ENCODE measurements at regions not wholly inside any gene's neighbourhood (a gene's known extent, or its start where the extent isn't known, plus 50 kb on each side); places are given as distances from the start of the nearest gene placed in this dataset.

DNA sequence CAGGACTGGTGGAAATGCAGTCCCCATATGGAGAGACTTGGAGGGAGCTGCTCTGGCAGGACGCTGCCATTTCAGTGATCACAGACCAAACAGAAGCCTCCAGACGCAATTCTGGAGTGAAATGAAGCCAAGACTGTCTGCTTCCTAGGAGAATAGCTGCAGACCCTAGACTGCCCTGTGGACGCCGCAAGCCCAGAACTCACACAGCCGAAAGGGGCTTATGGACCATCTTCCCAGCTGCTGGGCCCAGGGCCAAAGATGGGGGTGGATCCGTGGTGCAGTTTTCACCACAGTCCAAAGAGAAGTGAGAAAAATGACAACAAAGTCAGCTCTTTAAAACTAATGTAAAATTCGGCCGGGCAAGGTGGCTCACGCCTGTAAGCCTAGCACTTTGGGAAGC, 165.7 kb downstream of the CBLN1 start:
- Histone ChIP-seq H4K20me1 (ENCODE audit: control insufficient read depth, extremely low read depth, insufficient read depth, low read length) (no peaks in the 10 kb centered on the region), H3K27ac (ENCODE audit: insufficient read depth, low read length) (no peak overlapping the region), H3K9me3 (ENCODE audit: control insufficient read depth, insufficient read depth, low read depth, low read length) (no peaks in the 10 kb centered on the region), H3K27me3 (ENCODE audit: control insufficient read depth, insufficient read depth, low read length) (no peaks in the 10 kb centered on the region), H3K9ac (ENCODE audit: insufficient read depth, low read length) (no peak overlapping the region), H3K36me3 (ENCODE audit: control insufficient read depth, insufficient read depth, low read length) (no peaks in the 10 kb centered on the region), H3K4me1 (ENCODE audit: control insufficient read depth, extremely low read depth, insufficient read depth, low read length) (no peaks in the 10 kb centered on the region), H3K4me3 (replicated peaks in 1 of 4; ENCODE audit: control extremely low read depth in 1 of 4, insufficient read depth in 1 of 4, low read depth in 3 of 4, low read length in 4 of 4) (no peak overlapping the region), H3K79me2 (ENCODE audit: control insufficient read depth, insufficient read depth, low read length) (no peaks in the 10 kb centered on the region), H3K4me2 (ENCODE audit: extremely low read depth, insufficient read depth, low read length) (no peak overlapping the region), H2AFZ (ENCODE audit: low read length) (no peak overlapping the region)
- no peak for DNase-seq (ENCODE audit: low read depth in 2 of 2)
- TF ChIP-seq, protein P1, sequence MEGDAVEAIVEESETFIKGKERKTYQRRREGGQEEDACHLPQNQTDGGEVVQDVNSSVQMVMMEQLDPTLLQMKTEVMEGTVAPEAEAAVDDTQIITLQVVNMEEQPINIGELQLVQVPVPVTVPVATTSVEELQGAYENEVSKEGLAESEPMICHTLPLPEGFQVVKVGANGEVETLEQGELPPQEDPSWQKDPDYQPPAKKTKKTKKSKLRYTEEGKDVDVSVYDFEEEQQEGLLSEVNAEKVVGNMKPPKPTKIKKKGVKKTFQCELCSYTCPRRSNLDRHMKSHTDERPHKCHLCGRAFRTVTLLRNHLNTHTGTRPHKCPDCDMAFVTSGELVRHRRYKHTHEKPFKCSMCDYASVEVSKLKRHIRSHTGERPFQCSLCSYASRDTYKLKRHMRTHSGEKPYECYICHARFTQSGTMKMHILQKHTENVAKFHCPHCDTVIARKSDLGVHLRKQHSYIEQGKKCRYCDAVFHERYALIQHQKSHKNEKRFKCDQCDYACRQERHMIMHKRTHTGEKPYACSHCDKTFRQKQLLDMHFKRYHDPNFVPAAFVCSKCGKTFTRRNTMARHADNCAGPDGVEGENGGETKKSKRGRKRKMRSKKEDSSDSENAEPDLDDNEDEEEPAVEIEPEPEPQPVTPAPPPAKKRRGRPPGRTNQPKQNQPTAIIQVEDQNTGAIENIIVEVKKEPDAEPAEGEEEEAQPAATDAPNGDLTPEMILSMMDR (conservative IDR thresholded peaks at IDR 0.05 in 1 of 2, IDR thresholded peaks at IDR 0.05 in 1 of 2; ENCODE audit: low read depth in 1 of 2, low read length in 2 of 2), result no peak
- TF ChIP-seq EZH2 (IDR thresholded peaks at IDR 0.05; ENCODE audit: low read length, missing control alignments), result no peak

DNA sequence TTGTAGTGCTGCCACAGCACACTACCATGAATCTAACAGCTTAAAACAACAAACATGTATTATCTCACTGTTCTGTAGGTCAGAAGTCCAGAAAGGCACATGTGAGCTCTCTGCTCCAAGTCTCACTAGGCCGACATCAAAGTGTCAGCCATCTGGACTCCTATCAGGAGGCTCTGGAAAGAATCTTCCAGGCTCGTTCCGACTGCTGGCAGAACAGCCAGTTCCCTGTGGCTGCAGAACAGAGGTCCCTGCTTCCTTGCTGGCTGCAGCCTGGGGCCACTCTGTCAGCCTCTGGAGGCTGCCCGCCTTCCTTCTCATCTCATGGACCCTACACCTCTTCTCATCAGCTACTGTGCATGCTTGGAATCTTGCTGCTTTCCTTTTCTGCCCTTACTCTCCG, 168.9 kb downstream of the CBLN1 start:
- H3K4me1 ChIP-seq (ENCODE audit: control insufficient read depth, extremely low read depth, insufficient read depth, low read length), result no peaks in the 10 kb centered on the region
- no peak overlapping the region for H2AFZ ChIP-seq (ENCODE audit: low read length)
- TF ChIP-seq EZH2 (IDR thresholded peaks at IDR 0.05; ENCODE audit: low read length, missing control alignments), result no peak
- TF ChIP-seq, protein P1 (conservative IDR thresholded peaks at IDR 0.05 in 1 of 2, IDR thresholded peaks at IDR 0.05 in 1 of 2; ENCODE audit: low read depth in 1 of 2, low read length in 2 of 2), result no peak

DNA sequence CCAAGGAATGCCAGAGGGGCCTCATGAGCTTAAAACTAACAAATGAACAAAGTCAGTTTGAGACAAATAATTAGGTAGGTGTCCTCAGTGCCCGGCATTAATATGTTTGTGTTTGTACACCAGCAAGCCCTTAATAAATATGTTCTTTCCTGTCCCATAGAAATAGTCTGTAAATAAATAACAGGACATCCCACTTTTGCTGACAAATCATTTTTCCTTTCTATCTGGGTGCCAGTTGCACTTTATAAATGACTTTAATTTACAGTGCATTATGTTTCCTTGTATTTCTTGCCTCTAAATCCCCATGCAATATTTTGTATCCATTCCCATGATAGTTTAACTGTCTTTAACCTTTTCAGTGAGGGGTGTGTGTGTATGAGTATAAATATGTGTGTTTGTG, 170.3 kb downstream of the CBLN1 start:
- H4K20me1 ChIP-seq (ENCODE audit: control insufficient read depth, extremely low read depth, insufficient read depth, low read length), result no peaks in the 10 kb centered on the region
- no peaks in the 10 kb centered on the region for H3K36me3 ChIP-seq (ENCODE audit: control insufficient read depth, insufficient read depth, low read length)
- H3K79me2 ChIP-seq (ENCODE audit: control insufficient read depth, insufficient read depth, low read length), result no peaks in the 10 kb centered on the region
- H3K27me3 ChIP-seq (ENCODE audit: control insufficient read depth, insufficient read depth, low read length), result no peaks in the 10 kb centered on the region
- no peak overlapping the region for H3K27ac ChIP-seq (ENCODE audit: insufficient read depth, low read length)
- no peak overlapping the region for H3K4me2 ChIP-seq (ENCODE audit: extremely low read depth, insufficient read depth, low read length)
- DNase-seq (ENCODE audit: low read depth in 2 of 2), result no peak
- H3K9ac ChIP-seq (ENCODE audit: insufficient read depth, low read length), result no peak overlapping the region
- H3K4me1 ChIP-seq (ENCODE audit: control insufficient read depth, extremely low read depth, insufficient read depth, low read length), result no peaks in the 10 kb centered on the region
- no peaks in the 10 kb centered on the region for H3K9me3 ChIP-seq (ENCODE audit: control insufficient read depth, insufficient read depth, low read depth, low read length)
- TF ChIP-seq EZH2 (IDR thresholded peaks at IDR 0.05; ENCODE audit: low read length, missing control alignments), result no peak
- TF ChIP-seq, protein P1 (conservative IDR thresholded peaks at IDR 0.05 in 1 of 2, IDR thresholded peaks at IDR 0.05 in 1 of 2; ENCODE audit: low read depth in 1 of 2, low read length in 2 of 2), result no peak
- H2AFZ ChIP-seq (ENCODE audit: low read length), result no peak overlapping the region
- no peak overlapping the region for H3K4me3 ChIP-seq (replicated peaks in 1 of 4; ENCODE audit: control extremely low read depth in 1 of 4, insufficient read depth in 1 of 4, low read depth in 3 of 4, low read length in 4 of 4)

More for the DNA sequence above, 168.9 kb downstream of the CBLN1 start:
- Histone ChIP-seq H3K9me3 (ENCODE audit: control insufficient read depth, insufficient read depth, low read depth, low read length) (no peaks in the 10 kb centered on the region), H3K27ac (ENCODE audit: insufficient read depth, low read length) (no peak overlapping the region), H3K79me2 (ENCODE audit: control insufficient read depth, insufficient read depth, low read length) (no peaks in the 10 kb centered on the region), H3K9ac (ENCODE audit: insufficient read depth, low read length) (no peak overlapping the region), H3K36me3 (ENCODE audit: control insufficient read depth, insufficient read depth, low read length) (no peaks in the 10 kb centered on the region), H3K27me3 (ENCODE audit: control insufficient read depth, insufficient read depth, low read length) (no peaks in the 10 kb centered on the region), H3K4me3 (replicated peaks in 1 of 4; ENCODE audit: control extremely low read depth in 1 of 4, insufficient read depth in 1 of 4, low read depth in 3 of 4, low read length in 4 of 4) (no peak overlapping the region), H4K20me1 (ENCODE audit: control insufficient read depth, extremely low read depth, insufficient read depth, low read length) (no peaks in the 10 kb centered on the region), H3K4me2 (ENCODE audit: extremely low read depth, insufficient read depth, low read length) (no peak overlapping the region)
- no peak for DNase-seq (ENCODE audit: low read depth in 2 of 2)

All from fibroblast of lung (primary cell).